ENCODE measurements at regions not wholly inside any gene's neighbourhood (a gene's known extent, or its start where the extent isn't known, plus 50 kb on each side); places are given as distances from the start of the nearest gene placed in this dataset.

GRCh38 chr16:7083096-7083495 is 249.5 kb upstream of the RBFOX1 start:
- H3K27me3 ChIP-seq (ENCODE audit: control insufficient read depth in 2 of 2, insufficient read depth in 2 of 2, low read length in 2 of 2) = no peaks in the 10 kb centered on the region
- H3K9me3 ChIP-seq (replicated peaks; ENCODE audit: control insufficient read depth, insufficient read depth, low read length) = peaks cover 8% of the 10 kb centered on the region
- CTCF ChIA-PET = no interaction called here
- H3K27ac ChIP-seq (ENCODE audit: insufficient read depth, low read depth, low read length) = no peak overlapping the region
- FAIRE-seq (no peak), DNase-seq (ENCODE audit: low read depth, low spot score) (no peak)
- POLR2A ChIA-PET = no interaction called here
- H3K9ac ChIP-seq (replicated peaks; ENCODE audit: extremely low read depth, insufficient read depth, low read length) = no peak overlapping the region
- H3K79me2 ChIP-seq (ENCODE audit: control insufficient read depth, insufficient read depth, low read length) = no peaks in the 10 kb centered on the region
- no peak overlapping the region for H3K4me2 ChIP-seq (ENCODE audit: insufficient read depth, low read length)
- no peaks in the 10 kb centered on the region for H3K9me1 ChIP-seq (replicated peaks; ENCODE audit: control insufficient read depth, extremely low read depth, insufficient read depth, low read length)
- H3K4me3 ChIP-seq (replicated peaks in 1 of 3; ENCODE audit: insufficient read depth in 1 of 3, low read depth in 1 of 3, low read length in 3 of 3) = no peak overlapping the region
- H4K20me1 ChIP-seq (replicated peaks; ENCODE audit: control insufficient read depth, extremely low read depth, insufficient read depth, low read length) = no peaks in the 10 kb centered on the region
- H3K36me3 ChIP-seq (ENCODE audit: control insufficient read depth in 2 of 2, extremely low read depth in 1 of 2, insufficient read depth in 2 of 2, low read length in 2 of 2) = no peaks in the 10 kb centered on the region
- intact Hi-C loops (cut with micrococcal nuclease) (no loop called here), dilution Hi-C loops (cut with MboI; ENCODE audit: extremely low pct_ligation_motif_present, low sequenced_read_pairs) (no loop called here)
- no peak for TF ChIP-seq POLR2AphosphoS5 (IDR thresholded peaks at IDR 0.05; ENCODE audit: insufficient read depth, low read depth, low read length)
- TF ChIP-seq, protein P1, sequence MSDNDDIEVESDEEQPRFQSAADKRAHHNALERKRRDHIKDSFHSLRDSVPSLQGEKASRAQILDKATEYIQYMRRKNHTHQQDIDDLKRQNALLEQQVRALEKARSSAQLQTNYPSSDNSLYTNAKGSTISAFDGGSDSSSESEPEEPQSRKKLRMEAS (IDR thresholded peaks at IDR 0.05; ENCODE audit: insufficient read depth, insufficient read length) = no peak
- TF ChIP-seq GATA2 (IDR thresholded peaks at IDR 0.05; ENCODE audit: insufficient read depth, insufficient read length, low read depth, low read length) = no peak
- no peak for TF ChIP-seq CTCF (IDR thresholded peaks at IDR 0.05; ENCODE audit: extremely low read depth in 1 of 2, insufficient read depth in 1 of 2, low read depth in 1 of 2, low read length in 2 of 2)
- no peak for TF ChIP-seq EZH2 (IDR thresholded peaks at IDR 0.05; ENCODE audit: borderline replicate concordance, low read depth, low read length, severe bottlenecking)
- TF ChIP-seq MYC (IDR thresholded peaks at IDR 0.05; ENCODE audit: low read depth, low read length) = no peak
- no peak for TF ChIP-seq FOS (IDR thresholded peaks at IDR 0.05; ENCODE audit: borderline replicate concordance, insufficient read depth, low read length)
- no peak for TF ChIP-seq POLR2A (IDR thresholded peaks at IDR 0.05; ENCODE audit: low read depth, low read length)
- no peak for TF ChIP-seq JUN (IDR thresholded peaks at IDR 0.05; ENCODE audit: borderline replicate concordance, insufficient read depth, insufficient read length, low read depth)
- H3K4me1 ChIP-seq (ENCODE audit: control insufficient read depth, extremely low read depth, insufficient read depth, low read length) = no peaks in the 10 kb centered on the region
- no peak overlapping the region for H2AFZ ChIP-seq (ENCODE audit: low read depth, low read length)
- no TSS peak for BruUV-seq (replicated peaks)
